MCF 10A (cell line): ENCODE measurements at regions not wholly inside any gene's neighbourhood (a gene's known extent, or its start where the extent isn't known, plus 50 kb on each side); places are given as distances from the start of the nearest gene placed in this dataset.

Experiments used
- BruUV-seq: library from RNA; stranded (reverse); fragments of 400-500 nt; replicated peaks from 2 replicates; lab custom pipeline; 2021; lab: Mats Ljungman, UMichigan
- CTCF ChIA-PET: fragments of 300-600 bp; sonication (Branson Sonifier 250); formaldehyde crosslinking; extraction: SDS; loops from one replicate; lab custom pipeline; 2021; ENCODE audit warnings: antibody characterized with exemption, inconsistent platforms; lab: Yijun Ruan, JAX
- POLR2A ChIA-PET: fragments of 300-600, 350-650 bp; sonication (Branson Sonifier 250); formaldehyde crosslinking; extraction: SDS; loops from one replicate; lab custom pipeline; 2020; ENCODE audit warnings: antibody characterized with exemption, inconsistent platforms; lab: Yijun Ruan, JAX
- DNase-seq: peaks from one replicate; pipeline ENCODE4 v3.0.0-alpha.2; 2018; ENCODE audit not compliant: unreplicated experiment
- H3K27ac Mint-ChIP-seq: one replicate; pipeline ENCODE4 v1.8.0; 2022; ENCODE audit warnings: mild to moderate bottlenecking, low read depth, mixed read lengths; ENCODE audit not compliant: unreplicated experiment
- H3K27me3 Mint-ChIP-seq: one replicate; pipeline ENCODE4 v1.8.0; 2022; ENCODE audit warnings: mixed read lengths; ENCODE audit not compliant: insufficient read depth, unreplicated experiment
- H3K36me3 Mint-ChIP-seq: one replicate; pipeline ENCODE4 v1.8.0; 2022; ENCODE audit warnings: mild to moderate bottlenecking, moderate library complexity, mixed read lengths; ENCODE audit not compliant: insufficient read depth, unreplicated experiment
- H3K4me1 Mint-ChIP-seq: one replicate; pipeline ENCODE4 v1.8.0; 2022; ENCODE audit warnings: mixed read lengths; ENCODE audit not compliant: insufficient read depth, unreplicated experiment
- H3K4me3 Mint-ChIP-seq: one replicate; pipeline ENCODE4 v1.8.0; 2022; ENCODE audit warnings: mild to moderate bottlenecking, moderate library complexity, mixed read lengths; ENCODE audit not compliant: unreplicated experiment
- H3K9me3 Mint-ChIP-seq: one replicate; pipeline ENCODE4 v1.8.0; 2022; ENCODE audit warnings: mixed read lengths; ENCODE audit not compliant: unreplicated experiment
- intact Hi-C: fragments of 100-400 bp; cut with micrococcal nuclease; formaldehyde crosslinking; loops from 2 replicates; pipeline ENCODE4 v1.14.1; 2022
- TF ChIP-seq, protein P1 (sequence below): fragments of 200-600 bp; IDR thresholded peaks from one replicate; pipeline ENCODE4 v1.8.0; 2022; ENCODE audit warnings: antibody characterized with exemption, mild to moderate bottlenecking; ENCODE audit not compliant: unreplicated experiment

DNA sequence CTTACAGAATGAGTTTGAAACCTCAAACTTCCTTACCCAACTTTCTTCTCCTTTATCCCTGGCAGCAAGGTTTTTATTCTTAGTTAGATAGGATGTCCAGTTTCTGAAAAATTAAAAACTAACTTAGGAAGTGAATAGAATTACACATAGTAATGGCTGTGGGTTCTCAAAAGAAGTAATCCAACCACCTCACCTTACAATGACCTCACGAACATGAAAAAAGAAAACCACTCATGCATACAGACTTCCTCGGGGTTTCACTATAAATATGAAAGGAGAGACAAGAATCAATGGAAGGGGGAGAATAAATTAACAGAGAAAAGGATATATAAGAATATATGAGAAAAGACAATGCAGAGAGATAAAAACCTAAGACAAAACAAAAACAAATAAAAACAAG is 1044.3 kb upstream of the KLHL29 start:
- intact Hi-C loops: no loop called here
- Mint-ChIP-seq H3K36me3 (peaks cover 7% of the 10 kb centered on the region), H3K27me3 (no peaks in the 10 kb centered on the region), H3K4me3 (no peak overlapping the region), H3K27ac (no peak overlapping the region), H3K9me3 (no peaks in the 10 kb centered on the region), H3K4me1 (no peaks in the 10 kb centered on the region)
- CTCF ChIA-PET: interaction anchor here (2.2 kb wide), 1 partner anchor 15 kb away, joined by 6 read pairs; no protein-coding TSS in a partner anchor
- POLR2A ChIA-PET: no interaction called here
- DNase-seq: no peak
- BruUV-seq: no TSS peak
- TF ChIP-seq, protein P1, sequence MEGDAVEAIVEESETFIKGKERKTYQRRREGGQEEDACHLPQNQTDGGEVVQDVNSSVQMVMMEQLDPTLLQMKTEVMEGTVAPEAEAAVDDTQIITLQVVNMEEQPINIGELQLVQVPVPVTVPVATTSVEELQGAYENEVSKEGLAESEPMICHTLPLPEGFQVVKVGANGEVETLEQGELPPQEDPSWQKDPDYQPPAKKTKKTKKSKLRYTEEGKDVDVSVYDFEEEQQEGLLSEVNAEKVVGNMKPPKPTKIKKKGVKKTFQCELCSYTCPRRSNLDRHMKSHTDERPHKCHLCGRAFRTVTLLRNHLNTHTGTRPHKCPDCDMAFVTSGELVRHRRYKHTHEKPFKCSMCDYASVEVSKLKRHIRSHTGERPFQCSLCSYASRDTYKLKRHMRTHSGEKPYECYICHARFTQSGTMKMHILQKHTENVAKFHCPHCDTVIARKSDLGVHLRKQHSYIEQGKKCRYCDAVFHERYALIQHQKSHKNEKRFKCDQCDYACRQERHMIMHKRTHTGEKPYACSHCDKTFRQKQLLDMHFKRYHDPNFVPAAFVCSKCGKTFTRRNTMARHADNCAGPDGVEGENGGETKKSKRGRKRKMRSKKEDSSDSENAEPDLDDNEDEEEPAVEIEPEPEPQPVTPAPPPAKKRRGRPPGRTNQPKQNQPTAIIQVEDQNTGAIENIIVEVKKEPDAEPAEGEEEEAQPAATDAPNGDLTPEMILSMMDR: no peak

DNA sequence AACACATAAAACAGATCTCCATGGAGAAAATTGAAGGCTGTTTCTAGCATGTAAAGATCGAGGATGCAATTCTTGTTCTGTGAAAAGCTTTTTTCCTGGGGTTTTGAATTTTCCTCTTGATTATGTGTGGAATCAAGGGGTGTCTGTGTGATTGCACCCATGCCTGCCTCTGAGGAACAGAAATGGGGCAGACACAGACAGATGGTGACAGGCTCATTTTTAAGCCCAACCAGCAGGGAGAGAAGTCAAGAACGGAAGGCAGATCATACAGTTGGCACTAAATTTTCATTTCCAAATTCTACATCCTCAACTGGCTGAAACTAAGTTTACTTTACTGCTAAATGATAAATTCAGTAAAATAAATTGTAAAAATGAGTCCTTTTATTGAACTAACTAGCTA is 1037.7 kb upstream of the KLHL29 start:
- BruUV-seq: no TSS peak
- intact Hi-C loops: no loop called here
- CTCF ChIA-PET: interaction anchor here (0.7 to 3.3 kb wide), 2 partner anchors 8 to 437 kb away, joined by 3 to 29 read pairs; no protein-coding TSS in a partner anchor
- TF ChIP-seq, protein P1: no peak
- Mint-ChIP-seq H3K36me3 (no peaks in the 10 kb centered on the region), H3K27me3 (no peaks in the 10 kb centered on the region), H3K27ac (no peak overlapping the region), H3K9me3 (no peaks in the 10 kb centered on the region), H3K4me3 (no peak overlapping the region), H3K4me1 (no peaks in the 10 kb centered on the region)
- no peak for DNase-seq
- POLR2A ChIA-PET: no interaction called here

DNA sequence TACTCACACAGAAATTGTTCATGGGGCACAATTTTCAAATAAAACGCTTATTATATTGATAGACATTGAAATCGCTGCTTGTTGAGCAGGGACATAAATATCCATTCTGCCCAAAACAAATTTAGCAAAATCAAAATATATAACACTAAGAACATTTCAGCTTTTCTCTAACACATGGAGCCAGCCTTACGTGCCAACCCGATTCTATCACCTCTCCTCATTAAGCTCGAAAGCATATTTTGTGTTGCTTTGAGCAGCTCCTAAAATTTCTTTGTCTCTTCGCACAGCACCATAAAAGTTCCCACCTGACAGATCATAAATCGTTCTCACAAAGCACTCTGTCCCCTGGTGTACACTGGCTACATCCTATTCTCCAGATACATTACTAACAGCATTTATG is 1034.4 kb upstream of the KLHL29 start:
- Mint-ChIP-seq H3K27ac (no peak overlapping the region), H3K4me3 (no peak overlapping the region), H3K27me3 (no peaks in the 10 kb centered on the region), H3K9me3 (no peaks in the 10 kb centered on the region), H3K36me3 (no peaks in the 10 kb centered on the region), H3K4me1 (no peaks in the 10 kb centered on the region)
- intact Hi-C loops: no loop called here
- ChIA-PET POLR2A (no interaction called here), CTCF (interaction anchor here (0.7 kb wide), 2 partner anchors 488 to 1410 kb away, joined by 3 to 4 read pairs; no protein-coding TSS in a partner anchor)
- BruUV-seq: no TSS peak
- no peak for DNase-seq
- TF ChIP-seq, protein P1: no peak

DNA sequence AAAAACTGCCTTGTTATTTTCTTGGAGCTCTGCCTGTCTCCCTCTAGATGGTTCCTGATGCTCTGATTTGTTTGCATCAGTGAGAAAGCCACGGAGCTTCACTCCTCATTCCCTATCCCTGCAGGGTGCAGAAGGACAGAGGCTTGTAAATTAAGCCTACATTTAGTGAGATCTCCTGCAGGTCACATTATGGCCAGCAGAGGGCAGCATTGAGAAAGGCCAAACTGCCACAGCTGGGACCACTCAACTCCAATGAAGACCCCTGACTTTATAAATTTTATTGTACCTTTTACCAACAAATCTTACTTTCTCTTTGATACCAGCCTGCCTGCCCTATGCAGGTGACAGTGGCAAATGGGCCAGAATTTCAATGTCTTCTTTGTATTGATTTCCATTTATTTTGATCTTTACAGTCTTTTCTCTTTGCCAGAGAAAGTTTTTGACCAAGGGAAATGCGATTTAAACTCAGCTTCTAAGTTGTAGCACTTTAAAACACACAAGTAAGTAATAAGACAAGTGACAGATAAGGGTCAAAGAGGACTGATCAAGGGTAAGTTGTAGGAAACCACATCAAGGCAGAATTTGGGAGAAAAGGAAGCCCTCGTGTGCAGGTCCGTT is 1029.1 kb upstream of the KLHL29 start:
- CTCF ChIA-PET: interaction anchor here (0.5 to 3.8 kb wide), 54 partner anchors 9 to 1807 kb away, joined by 3 to 29 read pairs (median 3); no protein-coding TSS in a partner anchor
- intact Hi-C loops: loop anchor here (5.0 kb wide), 1 partner anchor 1406 kb away; no protein-coding TSS in a partner anchor

More for the DNA sequence above, 1029.1 kb upstream of the KLHL29 start:
- no peaks in the 10 kb centered on the region for H3K36me3 Mint-ChIP-seq
- H3K9me3 Mint-ChIP-seq: no peaks in the 10 kb centered on the region
- BruUV-seq: no TSS peak
- DNase-seq: peak; percentile 12
- no peak overlapping the region for H3K27ac Mint-ChIP-seq
- POLR2A ChIA-PET: no interaction called here
- TF ChIP-seq, protein P1: peak; percentile 83
- H3K27me3 Mint-ChIP-seq: peaks cover 11% of the 10 kb centered on the region
- no peak overlapping the region for H3K4me3 Mint-ChIP-seq
- no peaks in the 10 kb centered on the region for H3K4me1 Mint-ChIP-seq
